ENCODE measurements at regions not wholly inside any gene's neighbourhood (a gene's known extent, or its start where the extent isn't known, plus 50 kb on each side); places are given as distances from the start of the nearest gene placed in this dataset.

DNA sequence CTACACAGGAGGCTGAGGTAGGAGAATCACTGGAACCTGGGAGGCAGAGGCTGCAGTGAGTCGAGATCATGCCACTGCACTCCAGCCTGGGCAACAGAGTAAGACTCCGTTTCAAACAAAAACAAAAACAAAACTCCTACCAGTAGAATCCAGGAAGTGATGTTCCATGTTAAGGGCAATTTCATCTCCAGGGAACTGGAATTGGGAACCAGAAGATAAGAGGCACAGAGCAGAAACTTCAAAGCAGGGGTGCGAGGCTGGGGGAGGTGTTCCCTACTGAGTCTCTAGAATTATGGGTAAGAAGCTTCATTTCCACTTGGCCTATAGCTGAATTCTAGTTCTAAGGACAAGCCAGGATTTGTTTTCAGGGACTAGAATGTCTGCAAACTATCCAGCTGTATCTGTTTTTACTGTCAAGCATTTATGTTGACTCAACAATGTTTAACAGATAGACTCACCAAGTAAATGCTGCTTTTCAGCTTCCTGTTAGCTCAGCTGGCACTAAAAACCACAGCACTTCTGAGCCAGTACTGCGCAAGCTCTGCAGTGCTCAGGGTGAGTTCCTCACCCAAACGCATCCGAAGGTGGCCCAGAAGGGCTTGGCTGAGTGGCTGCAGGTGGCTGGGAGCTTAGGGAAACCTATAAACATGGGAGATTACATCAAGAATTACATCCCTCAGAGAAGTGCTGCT lies 320.1 kb downstream of the MTRR start:
- H3K36me3 Mint-ChIP-seq (ENCODE audit: unreplicated experiment), result peaks cover 6% of the 10 kb centered on the region
- H3K27me3 Mint-ChIP-seq (ENCODE audit: unreplicated experiment), result no peaks in the 10 kb centered on the region
- no peaks in the 10 kb centered on the region for H3K4me1 Mint-ChIP-seq (ENCODE audit: low read depth, unreplicated experiment)
- TF ChIP-seq, protein P1, sequence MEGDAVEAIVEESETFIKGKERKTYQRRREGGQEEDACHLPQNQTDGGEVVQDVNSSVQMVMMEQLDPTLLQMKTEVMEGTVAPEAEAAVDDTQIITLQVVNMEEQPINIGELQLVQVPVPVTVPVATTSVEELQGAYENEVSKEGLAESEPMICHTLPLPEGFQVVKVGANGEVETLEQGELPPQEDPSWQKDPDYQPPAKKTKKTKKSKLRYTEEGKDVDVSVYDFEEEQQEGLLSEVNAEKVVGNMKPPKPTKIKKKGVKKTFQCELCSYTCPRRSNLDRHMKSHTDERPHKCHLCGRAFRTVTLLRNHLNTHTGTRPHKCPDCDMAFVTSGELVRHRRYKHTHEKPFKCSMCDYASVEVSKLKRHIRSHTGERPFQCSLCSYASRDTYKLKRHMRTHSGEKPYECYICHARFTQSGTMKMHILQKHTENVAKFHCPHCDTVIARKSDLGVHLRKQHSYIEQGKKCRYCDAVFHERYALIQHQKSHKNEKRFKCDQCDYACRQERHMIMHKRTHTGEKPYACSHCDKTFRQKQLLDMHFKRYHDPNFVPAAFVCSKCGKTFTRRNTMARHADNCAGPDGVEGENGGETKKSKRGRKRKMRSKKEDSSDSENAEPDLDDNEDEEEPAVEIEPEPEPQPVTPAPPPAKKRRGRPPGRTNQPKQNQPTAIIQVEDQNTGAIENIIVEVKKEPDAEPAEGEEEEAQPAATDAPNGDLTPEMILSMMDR (IDR thresholded peaks at IDR 0.05; ENCODE audit: partially characterized antibody, unreplicated experiment), result no peak
- no peak for DNase-seq
- H3K4me3 Mint-ChIP-seq (ENCODE audit: unreplicated experiment), result no peak overlapping the region
- H3K27ac Mint-ChIP-seq (ENCODE audit: unreplicated experiment), result no peak overlapping the region
- H3K9me3 Mint-ChIP-seq (ENCODE audit: unreplicated experiment), result peaks cover 2% of the 10 kb centered on the region

GRCh38 chr5:8192840-8193239 lies 323.9 kb downstream of the MTRR start:
- H3K9me3 Mint-ChIP-seq (ENCODE audit: unreplicated experiment), result peaks cover 2% of the 10 kb centered on the region
- no peak overlapping the region for H3K27ac Mint-ChIP-seq (ENCODE audit: unreplicated experiment)
- no peak overlapping the region for H3K4me3 Mint-ChIP-seq (ENCODE audit: unreplicated experiment)
- peaks cover 2% of the 10 kb centered on the region for H3K27me3 Mint-ChIP-seq (ENCODE audit: unreplicated experiment)
- TF ChIP-seq, protein P1 (IDR thresholded peaks at IDR 0.05; ENCODE audit: partially characterized antibody, unreplicated experiment), result no peak
- DNase-seq, result no peak
- H3K36me3 Mint-ChIP-seq (ENCODE audit: unreplicated experiment), result peaks cover 6% of the 10 kb centered on the region
- no peaks in the 10 kb centered on the region for H3K4me1 Mint-ChIP-seq (ENCODE audit: low read depth, unreplicated experiment)

- no peaks in the 10 kb centered on the region for H3K4me1 Mint-ChIP-seq (ENCODE audit: low read depth, unreplicated experiment)
- DNase-seq, result no peak
These were observed 327.1 kb downstream of the MTRR start for GRCh38 chr5:8196061-8196460.

GRCh38 chr5:8208307-8208706 lies 339.4 kb downstream of the MTRR start:
- H3K4me3 Mint-ChIP-seq (ENCODE audit: unreplicated experiment), result no peak overlapping the region
- no peak overlapping the region for H3K27ac Mint-ChIP-seq (ENCODE audit: unreplicated experiment)
- peaks cover 7% of the 10 kb centered on the region for H3K27me3 Mint-ChIP-seq (ENCODE audit: unreplicated experiment)
- no peaks in the 10 kb centered on the region for H3K36me3 Mint-ChIP-seq (ENCODE audit: unreplicated experiment)
- DNase-seq, result no peak
- no peaks in the 10 kb centered on the region for H3K4me1 Mint-ChIP-seq (ENCODE audit: low read depth, unreplicated experiment)
- H3K9me3 Mint-ChIP-seq (ENCODE audit: unreplicated experiment), result no peaks in the 10 kb centered on the region
- TF ChIP-seq, protein P1 (IDR thresholded peaks at IDR 0.05; ENCODE audit: partially characterized antibody, unreplicated experiment), result no peak

More at GRCh38 chr5:8196061-8196460, 327.1 kb downstream of the MTRR start:
- no peak overlapping the region for H3K4me3 Mint-ChIP-seq (ENCODE audit: unreplicated experiment)
- H3K36me3 Mint-ChIP-seq (ENCODE audit: unreplicated experiment), result peaks cover 6% of the 10 kb centered on the region
- TF ChIP-seq, protein P1 (IDR thresholded peaks at IDR 0.05; ENCODE audit: partially characterized antibody, unreplicated experiment), result no peak
- peaks cover 2% of the 10 kb centered on the region for H3K27me3 Mint-ChIP-seq (ENCODE audit: unreplicated experiment)
- peaks cover 2% of the 10 kb centered on the region for H3K9me3 Mint-ChIP-seq (ENCODE audit: unreplicated experiment)
- H3K27ac Mint-ChIP-seq (ENCODE audit: unreplicated experiment), result no peak overlapping the region

DNA sequence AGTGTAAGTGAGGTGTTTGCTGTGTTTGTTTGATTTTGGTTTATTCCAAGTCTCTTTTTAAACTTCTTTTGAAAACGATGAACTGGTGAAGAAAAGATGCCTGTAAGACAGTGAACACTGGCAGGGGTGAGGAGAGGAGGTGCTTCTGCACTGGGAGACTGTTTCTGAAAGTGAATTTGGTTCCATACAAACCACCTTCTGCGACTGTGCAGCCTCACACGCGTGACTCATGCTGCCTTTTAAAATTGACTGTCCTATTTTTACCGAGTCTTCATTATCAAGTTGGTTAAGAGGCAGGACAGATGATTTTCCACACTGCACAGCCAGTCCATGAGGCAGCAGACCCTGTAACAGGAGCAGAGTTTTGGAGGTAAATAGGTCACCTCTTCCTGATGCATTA lies 340.6 kb downstream of the MTRR start:
- TF ChIP-seq, protein P1 (IDR thresholded peaks at IDR 0.05; ENCODE audit: partially characterized antibody, unreplicated experiment), result no peak
- Mint-ChIP-seq H3K36me3 (ENCODE audit: unreplicated experiment) (no peaks in the 10 kb centered on the region), H3K9me3 (ENCODE audit: unreplicated experiment) (no peaks in the 10 kb centered on the region), H3K27ac (ENCODE audit: unreplicated experiment) (no peak overlapping the region), H3K4me3 (ENCODE audit: unreplicated experiment) (no peak overlapping the region), H3K27me3 (ENCODE audit: unreplicated experiment) (peaks cover 7% of the 10 kb centered on the region), H3K4me1 (ENCODE audit: low read depth, unreplicated experiment) (no peaks in the 10 kb centered on the region)
- no peak for DNase-seq
